ENCODE measurements at regions not wholly inside any gene's neighbourhood (a gene's known extent, or its start where the extent isn't known, plus 50 kb on each side); places are given as distances from the start of the nearest gene placed in this dataset.

DNA sequence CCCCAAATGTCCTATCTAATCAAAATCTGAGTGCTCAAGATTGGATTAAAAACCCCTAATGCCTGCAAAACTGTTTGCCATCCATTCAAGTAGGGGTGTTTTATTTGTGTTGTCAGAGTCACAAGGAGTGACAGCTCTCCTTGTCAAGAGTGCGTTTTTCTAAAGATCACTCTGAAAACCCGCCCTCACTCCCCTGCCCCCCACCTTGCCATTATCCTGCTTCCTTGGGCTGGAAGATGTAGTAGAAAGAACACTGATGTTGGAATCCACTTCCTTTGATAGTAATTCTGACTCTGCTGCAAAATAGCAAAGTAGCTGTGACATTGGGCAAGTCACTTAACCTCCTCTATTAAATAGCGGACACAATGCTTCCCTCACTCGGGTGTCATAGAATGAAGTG lies 155.6 kb downstream of the TSN start:
- Histone ChIP-seq H3K4me3 (no peak overlapping the region), H3K27me3 (no peaks in the 10 kb centered on the region), H3K36me3 (no peaks in the 10 kb centered on the region), H3K4me1 (no peaks in the 10 kb centered on the region), H3K27ac (no peak overlapping the region), H3K9me3 (no peaks in the 10 kb centered on the region)
- TF ChIP-seq POLR2A (IDR thresholded peaks at IDR 0.05) = no peak
- TF ChIP-seq, protein P1, sequence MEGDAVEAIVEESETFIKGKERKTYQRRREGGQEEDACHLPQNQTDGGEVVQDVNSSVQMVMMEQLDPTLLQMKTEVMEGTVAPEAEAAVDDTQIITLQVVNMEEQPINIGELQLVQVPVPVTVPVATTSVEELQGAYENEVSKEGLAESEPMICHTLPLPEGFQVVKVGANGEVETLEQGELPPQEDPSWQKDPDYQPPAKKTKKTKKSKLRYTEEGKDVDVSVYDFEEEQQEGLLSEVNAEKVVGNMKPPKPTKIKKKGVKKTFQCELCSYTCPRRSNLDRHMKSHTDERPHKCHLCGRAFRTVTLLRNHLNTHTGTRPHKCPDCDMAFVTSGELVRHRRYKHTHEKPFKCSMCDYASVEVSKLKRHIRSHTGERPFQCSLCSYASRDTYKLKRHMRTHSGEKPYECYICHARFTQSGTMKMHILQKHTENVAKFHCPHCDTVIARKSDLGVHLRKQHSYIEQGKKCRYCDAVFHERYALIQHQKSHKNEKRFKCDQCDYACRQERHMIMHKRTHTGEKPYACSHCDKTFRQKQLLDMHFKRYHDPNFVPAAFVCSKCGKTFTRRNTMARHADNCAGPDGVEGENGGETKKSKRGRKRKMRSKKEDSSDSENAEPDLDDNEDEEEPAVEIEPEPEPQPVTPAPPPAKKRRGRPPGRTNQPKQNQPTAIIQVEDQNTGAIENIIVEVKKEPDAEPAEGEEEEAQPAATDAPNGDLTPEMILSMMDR (IDR thresholded peaks at IDR 0.05) = no peak
- TF ChIP-seq EP300 (IDR thresholded peaks at IDR 0.05) = no peak
- TF ChIP-seq POLR2AphosphoS5 (IDR thresholded peaks at IDR 0.05) = no peak
- no peak for DNase-seq
- WGBS, 2 donors = 67% methylated on average over 4 of the region's 4 CpGs
- no peak for ATAC-seq (ENCODE audit: low FRiP score in 2 of 2)

DNA sequence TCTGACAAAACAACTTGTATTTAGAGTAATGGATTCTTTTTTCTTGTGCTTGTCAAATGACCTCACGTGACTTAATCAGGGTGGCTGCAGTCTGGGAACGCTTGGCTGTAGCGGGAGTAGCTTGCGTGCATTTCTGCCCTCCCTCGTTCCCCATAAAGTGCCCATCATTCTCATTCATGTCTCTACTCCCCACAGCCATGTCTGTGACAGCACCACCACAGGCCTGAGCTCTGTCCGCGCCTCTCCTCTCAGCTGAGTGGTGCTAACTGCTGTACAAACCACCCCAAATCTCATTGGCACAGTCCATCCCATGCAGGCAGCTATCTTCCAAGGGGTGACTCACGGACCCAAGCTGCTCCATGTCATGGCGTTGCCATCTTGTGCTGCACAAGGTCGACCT lies 161.7 kb downstream of the TSN start:
- ATAC-seq (ENCODE audit: low FRiP score in 2 of 2) (no peak), DNase-seq (no peak)
- Histone ChIP-seq H3K27ac (no peak overlapping the region), H3K4me3 (no peak overlapping the region), H3K27me3 (no peaks in the 10 kb centered on the region), H3K4me1 (no peaks in the 10 kb centered on the region), H3K9me3 (no peaks in the 10 kb centered on the region), H3K36me3 (no peaks in the 10 kb centered on the region)
- WGBS, 2 donors = 84 to 88% methylated on average over 10 of the region's 10 CpGs
- no peak for TF ChIP-seq EP300 (IDR thresholded peaks at IDR 0.05)
- TF ChIP-seq POLR2A (IDR thresholded peaks at IDR 0.05) = no peak
- TF ChIP-seq POLR2AphosphoS5 (IDR thresholded peaks at IDR 0.05) = no peak
- TF ChIP-seq, protein P1 (IDR thresholded peaks at IDR 0.05) = no peak

DNA sequence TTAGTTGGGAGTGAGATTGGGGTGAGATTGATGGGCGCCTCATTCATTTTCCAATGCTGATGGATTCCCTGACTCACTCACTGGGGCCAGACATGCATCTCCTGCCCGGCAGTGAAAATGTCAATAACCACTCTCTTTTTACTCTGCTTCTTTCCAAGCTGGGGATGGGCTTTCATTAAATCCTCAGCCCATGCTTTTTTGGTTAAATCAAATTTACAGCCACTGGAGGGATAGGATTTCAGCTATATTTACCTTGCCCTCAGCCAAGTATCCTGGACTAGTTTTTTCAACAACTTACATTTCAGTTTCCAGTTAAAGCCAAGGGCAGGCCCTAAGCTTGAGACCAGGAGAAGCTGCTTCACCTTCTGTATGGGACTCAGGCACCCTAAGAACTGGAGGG lies 162.8 kb downstream of the TSN start:
- no peaks in the 10 kb centered on the region for H3K36me3 ChIP-seq
- 89 to 92% methylated on average over 2 of the region's 2 CpGs for WGBS, 2 donors
- no peaks in the 10 kb centered on the region for H3K27me3 ChIP-seq
- no peaks in the 10 kb centered on the region for H3K9me3 ChIP-seq
- DNase-seq (no peak), ATAC-seq (ENCODE audit: low FRiP score in 2 of 2) (no peak)
- H3K4me3 ChIP-seq = no peak overlapping the region
- TF ChIP-seq EP300 (IDR thresholded peaks at IDR 0.05) (no peak), POLR2AphosphoS5 (IDR thresholded peaks at IDR 0.05) (no peak), POLR2A (IDR thresholded peaks at IDR 0.05) (no peak)
- TF ChIP-seq, protein P1 (IDR thresholded peaks at IDR 0.05) = no peak
- no peaks in the 10 kb centered on the region for H3K4me1 ChIP-seq
- H3K27ac ChIP-seq = no peak overlapping the region

DNA sequence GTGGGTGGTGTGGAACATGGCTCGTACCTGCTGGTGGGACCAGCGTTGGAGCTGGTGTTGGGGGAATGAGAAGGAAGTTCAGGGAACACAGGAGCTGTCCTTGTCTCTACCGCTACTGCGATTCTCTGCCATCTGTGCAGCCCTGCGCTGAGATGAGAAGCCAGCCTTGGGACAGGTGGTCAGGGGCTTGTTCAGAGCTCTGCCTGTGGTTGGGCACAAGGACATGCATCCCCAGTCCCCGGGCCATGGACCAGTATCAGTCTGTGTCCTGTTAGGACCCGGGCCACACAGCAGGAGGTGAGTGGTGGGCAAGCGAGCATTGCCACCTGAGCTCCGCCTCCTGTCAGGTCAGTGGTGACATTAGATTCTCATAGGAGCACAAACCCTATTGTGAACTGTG lies 164.4 kb downstream of the TSN start:
- Histone ChIP-seq H3K4me1 (no peaks in the 10 kb centered on the region), H3K36me3 (no peaks in the 10 kb centered on the region), H3K27ac (no peak overlapping the region), H3K4me3 (no peak overlapping the region), H3K27me3 (no peaks in the 10 kb centered on the region), H3K9me3 (no peaks in the 10 kb centered on the region)
- WGBS, 2 donors = 92 to 100% methylated on average over 4 to 9 of the region's 9 CpGs
- DNase-seq = no peak
- TF ChIP-seq POLR2AphosphoS5 (IDR thresholded peaks at IDR 0.05) (no peak), POLR2A (IDR thresholded peaks at IDR 0.05) (no peak), EP300 (IDR thresholded peaks at IDR 0.05) (no peak)
- TF ChIP-seq, protein P1 (IDR thresholded peaks at IDR 0.05) = no peak
- ATAC-seq (ENCODE audit: low FRiP score in 2 of 2) = no peak

DNA sequence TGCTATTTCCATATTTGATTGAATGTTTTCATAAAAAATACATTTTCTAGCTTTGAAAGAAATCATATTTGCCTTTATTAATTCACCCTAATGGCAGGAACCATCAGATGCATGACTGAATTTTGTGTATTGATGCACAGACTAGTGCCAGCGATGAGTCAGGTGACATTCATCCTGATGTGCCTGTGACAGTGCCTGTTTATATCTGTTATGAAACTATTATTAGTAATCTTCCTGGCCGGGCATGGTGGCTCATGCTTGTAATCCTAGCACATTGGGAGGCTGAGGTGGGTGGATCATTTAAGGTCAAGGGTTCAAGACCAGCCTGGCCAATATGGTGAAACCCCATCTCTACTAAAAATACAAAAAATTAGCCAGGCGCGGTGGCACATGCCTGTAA lies 170.0 kb downstream of the TSN start:
- Histone ChIP-seq H3K36me3 (no peaks in the 10 kb centered on the region), H3K27ac (no peak overlapping the region), H3K4me1 (no peaks in the 10 kb centered on the region), H3K27me3 (no peaks in the 10 kb centered on the region), H3K9me3 (no peaks in the 10 kb centered on the region), H3K4me3 (no peak overlapping the region)
- WGBS, 2 donors = 88 to 92% methylated on average over 4 of the region's 4 CpGs
- DNase-seq (no peak), ATAC-seq (ENCODE audit: low FRiP score in 2 of 2) (no peak)
- TF ChIP-seq POLR2AphosphoS5 (IDR thresholded peaks at IDR 0.05) = no peak
- TF ChIP-seq, protein P1 (IDR thresholded peaks at IDR 0.05) = no peak
- TF ChIP-seq EP300 (IDR thresholded peaks at IDR 0.05) = no peak
- no peak for TF ChIP-seq POLR2A (IDR thresholded peaks at IDR 0.05)
